ENCODE measurements at regions not wholly inside any gene's neighbourhood (a gene's known extent, or its start where the extent isn't known, plus 50 kb on each side); places are given as distances from the start of the nearest gene placed in this dataset.

GRCh38 chr7:131143869-131144268 lies 183.8 kb upstream of the MKLN1 start:
- POLR2A ChIA-PET = no interaction called here
- Mint-ChIP-seq H3K36me3 (no peaks in the 10 kb centered on the region), H3K27ac (no peak overlapping the region), H3K27me3 (ENCODE audit: low read depth) (no peaks in the 10 kb centered on the region), H3K4me1 (no peaks in the 10 kb centered on the region), H3K4me3 (no peak overlapping the region), H3K9me3 (peaks cover 13% of the 10 kb centered on the region)
- TF ChIP-seq ZNF317 (CRISPR knock-in tag; IDR thresholded peaks at IDR 0.05; ENCODE audit: borderline replicate concordance, low read depth) = no peak
- no peak for TF ChIP-seq MXD4 (CRISPR knock-in tag; IDR thresholded peaks at IDR 0.05; ENCODE audit: borderline replicate concordance)
- no peak for TF ChIP-seq ARID4B (CRISPR knock-in tag; IDR thresholded peaks at IDR 0.05; ENCODE audit: borderline replicate concordance)
- no peak for TF ChIP-seq E2F1 (CRISPR knock-in tag; IDR thresholded peaks at IDR 0.05)
- no peak for TF ChIP-seq MLX (CRISPR knock-in tag; IDR thresholded peaks at IDR 0.05)
- TF ChIP-seq ESRRA (CRISPR knock-in tag; IDR thresholded peaks at IDR 0.05; ENCODE audit: borderline replicate concordance) = no peak
- no peak for TF ChIP-seq ZNF396 (CRISPR knock-in tag; IDR thresholded peaks at IDR 0.05; ENCODE audit: borderline replicate concordance)
- no peak for TF ChIP-seq EMX1 (CRISPR knock-in tag; IDR thresholded peaks at IDR 0.05)
- TF ChIP-seq TP53 (CRISPR knock-in tag; IDR thresholded peaks at IDR 0.05) = no peak
- TF ChIP-seq GRHL2 (CRISPR knock-in tag; IDR thresholded peaks at IDR 0.05; ENCODE audit: insufficient replicate concordance, severe bottlenecking) = no peak
- no peak for TF ChIP-seq JUN (CRISPR knock-in tag; IDR thresholded peaks at IDR 0.05)
- TF ChIP-seq ZBTB21 (CRISPR knock-in tag; IDR thresholded peaks at IDR 0.05; ENCODE audit: borderline replicate concordance) = no peak
- TF ChIP-seq CBFB (CRISPR knock-in tag; IDR thresholded peaks at IDR 0.05; ENCODE audit: low read depth) = no peak
- TF ChIP-seq AFF4 (CRISPR knock-in tag; IDR thresholded peaks at IDR 0.05; ENCODE audit: borderline replicate concordance) = no peak
- TF ChIP-seq ETV6 (CRISPR knock-in tag; IDR thresholded peaks at IDR 0.05) = no peak
- TF ChIP-seq CREB1 (CRISPR knock-in tag; IDR thresholded peaks at IDR 0.05) = no peak
- TF ChIP-seq E2F5 (CRISPR knock-in tag; IDR thresholded peaks at IDR 0.05) = no peak
- CTCF ChIA-PET = no interaction called here
- no peak for ATAC-seq
- no peak for DNase-seq (ENCODE audit: low spot score)

Data from WTC11 (cell line).